OCI-M2 (cell line): ENCODE measurements at regions not wholly inside any gene's neighbourhood (a gene's known extent, or its start where the extent isn't known, plus 50 kb on each side); places are given as distances from the start of the nearest gene placed in this dataset.

ENCODE experiments used
- DNase-seq: peaks from one replicate; lab custom pipeline; 2025; ENCODE audit not compliant: unreplicated experiment; lab: John Stamatoyannopoulos, UW

DNA sequence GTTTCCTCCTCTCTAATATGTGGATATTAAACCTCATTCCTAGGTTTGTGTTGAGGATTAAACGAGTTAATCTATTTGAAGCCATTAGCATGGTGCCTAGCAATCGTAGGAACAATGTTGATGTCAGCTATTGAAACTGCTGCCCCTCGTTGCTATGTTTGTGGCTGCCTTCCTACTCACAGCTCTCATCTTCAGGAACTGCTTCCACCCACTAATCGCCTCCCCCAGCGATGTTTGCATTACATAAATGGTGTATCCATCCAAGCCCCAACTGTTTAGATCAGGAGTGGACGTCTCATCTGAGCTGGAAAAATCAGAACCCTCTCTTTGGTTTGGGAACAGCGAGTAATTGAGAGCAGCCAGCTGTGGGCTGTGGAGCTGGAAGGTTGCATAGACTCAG is 416.6 kb downstream of the ARHGEF28 start:
- no peak for DNase-seq

DNA sequence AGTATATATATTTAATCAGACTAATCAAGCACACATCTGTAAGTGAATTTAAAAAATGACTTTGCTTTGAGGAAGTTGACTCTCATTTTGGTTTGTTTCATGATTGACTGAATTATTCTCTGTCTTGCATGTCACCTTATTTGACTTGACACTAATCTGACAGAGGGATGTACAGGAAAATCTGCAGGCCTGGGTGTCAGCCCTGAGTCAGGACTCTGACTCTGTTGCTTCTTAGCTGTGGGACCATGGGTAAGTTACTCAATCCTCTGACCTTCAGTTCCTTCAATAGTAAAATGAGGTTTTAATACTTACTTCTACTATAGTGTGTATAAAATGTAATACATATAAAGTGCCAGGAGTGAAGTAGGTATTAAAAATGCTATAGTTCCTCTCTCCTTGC is 415.9 kb downstream of the ARHGEF28 start:
- DNase-seq: no peak

DNA sequence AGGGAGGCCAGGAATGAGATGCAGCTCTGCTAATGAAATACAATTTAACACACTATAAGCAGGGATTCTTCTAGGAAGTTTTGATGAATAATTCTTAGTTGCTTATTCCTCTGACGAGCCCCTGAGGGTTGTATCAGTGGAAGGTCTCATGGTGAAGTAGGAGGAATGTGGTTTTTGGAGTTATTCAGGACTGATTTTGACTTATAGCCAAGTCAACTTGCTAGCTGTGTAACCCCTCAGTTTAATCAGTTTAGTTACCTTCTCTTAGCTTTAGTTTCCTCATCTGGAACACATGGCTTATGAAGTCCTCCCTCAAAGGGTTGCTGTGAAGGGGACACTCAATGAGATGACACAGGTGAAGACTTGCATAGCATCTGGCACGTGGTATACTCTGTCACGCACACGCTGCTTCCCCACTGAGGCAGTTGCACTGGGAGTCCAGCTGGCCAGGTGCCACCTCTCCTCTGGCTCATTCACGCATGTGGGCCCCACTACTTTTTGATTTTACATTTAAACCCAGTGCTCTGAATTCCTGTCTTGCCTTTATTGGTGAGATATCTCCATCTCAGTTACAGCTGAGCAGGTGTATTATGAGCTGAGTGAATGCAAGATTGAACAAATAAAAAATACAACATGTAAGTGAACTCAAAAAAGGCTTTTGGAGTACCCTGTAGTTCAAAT is 415.0 kb downstream of the ARHGEF28 start:
- no peak for DNase-seq

DNA sequence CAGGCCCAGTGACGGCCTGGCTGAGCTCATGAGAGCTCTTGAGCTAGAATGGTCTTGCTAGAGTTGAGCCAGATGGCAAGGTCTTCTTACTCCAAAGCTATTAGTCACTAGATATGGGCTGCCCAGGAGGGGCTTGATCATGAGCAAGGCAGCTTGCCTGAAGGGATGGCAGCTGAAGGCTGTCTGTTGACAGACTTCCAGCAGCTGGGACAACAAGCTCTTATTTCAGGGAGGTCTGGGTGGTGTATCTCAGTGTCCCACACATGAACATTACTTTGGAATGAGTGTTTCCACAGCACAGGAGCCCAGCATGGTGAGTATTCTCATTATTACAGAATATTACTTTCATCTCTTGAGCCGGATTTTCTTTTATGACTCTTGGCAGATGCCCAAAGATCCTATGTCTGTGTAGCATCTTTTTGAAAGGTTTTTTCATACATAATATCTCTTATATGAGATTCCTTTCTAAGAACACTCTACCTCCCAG is 414.1 kb downstream of the ARHGEF28 start:
- DNase-seq: no peak

DNA sequence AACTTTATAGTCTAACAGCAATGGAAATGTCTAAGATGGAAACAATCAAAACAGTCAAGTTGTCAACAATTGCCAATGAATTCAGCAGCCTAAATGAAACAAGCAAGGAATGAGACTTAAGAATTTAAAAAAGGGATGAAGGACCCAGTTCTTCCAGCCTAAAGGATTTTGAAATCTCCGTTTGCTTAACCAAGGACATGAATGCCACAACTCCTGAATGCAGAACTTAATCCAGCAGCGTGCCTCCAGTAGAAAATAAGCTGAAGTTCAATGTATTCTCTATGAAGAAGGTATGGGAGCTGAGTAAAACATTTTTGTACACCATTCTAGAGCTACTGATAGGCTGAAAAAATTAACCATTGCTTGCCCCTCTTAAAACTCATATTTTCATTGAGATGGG is 411.3 kb downstream of the ARHGEF28 start:
- DNase-seq: no peak

DNA sequence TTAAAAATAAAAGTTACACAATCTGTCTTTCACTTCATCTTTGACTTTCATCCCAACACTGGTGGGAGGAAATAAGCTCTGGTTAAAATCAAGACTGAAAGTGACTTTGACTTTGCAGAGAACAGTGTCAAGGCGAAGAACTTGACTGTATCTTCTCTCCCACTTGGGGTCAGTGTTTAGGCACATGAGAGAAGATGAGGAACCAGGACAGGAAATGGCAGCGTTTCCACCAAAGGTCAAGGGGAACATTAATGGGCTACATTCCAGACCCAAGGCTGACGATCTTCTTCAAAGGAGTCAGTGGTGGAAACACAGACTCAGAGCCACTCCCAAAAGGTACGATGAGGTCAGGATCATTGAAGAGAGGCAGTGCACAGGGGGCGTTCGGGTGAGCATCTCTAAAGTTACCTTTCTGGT is 409.5 kb downstream of the ARHGEF28 start:
- DNase-seq: no peak

DNA sequence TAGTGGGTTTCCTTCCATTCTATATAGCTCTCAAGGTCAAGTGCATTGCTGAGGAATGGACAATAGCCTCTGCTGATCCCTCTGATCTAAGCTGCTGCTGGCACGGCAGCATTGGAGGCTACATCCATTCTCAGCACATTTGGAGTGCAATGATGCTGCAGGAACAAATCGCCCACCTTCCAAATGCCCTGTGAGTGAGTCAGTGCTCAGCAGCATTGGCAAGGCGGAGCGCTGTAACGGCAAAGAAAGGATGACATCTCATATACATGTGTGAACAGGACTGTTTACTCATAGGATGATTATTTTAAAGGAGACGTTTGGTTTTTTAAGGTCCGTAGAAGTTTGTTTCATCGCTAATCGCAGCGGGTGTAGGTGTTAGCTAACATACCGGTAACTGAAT is 408.7 kb downstream of the ARHGEF28 start:
- no peak for DNase-seq

DNA sequence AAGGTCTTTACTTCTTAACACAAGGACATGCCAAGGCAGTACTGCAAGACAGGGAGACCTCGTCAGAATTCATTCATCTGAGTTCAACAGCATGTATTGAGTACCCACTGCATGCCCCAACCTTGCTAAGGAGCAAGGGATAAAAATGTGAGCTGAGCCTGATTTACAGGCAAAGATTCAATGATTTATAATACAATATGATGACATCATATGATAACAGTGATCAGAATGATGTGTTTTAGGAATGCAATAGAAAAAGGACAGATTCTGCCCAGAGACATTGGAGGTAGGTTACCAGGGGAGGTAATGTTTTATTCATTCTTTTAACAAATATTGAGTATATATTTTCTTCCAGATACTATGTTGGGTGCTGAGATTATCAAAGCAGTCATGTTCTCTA is 406.6 kb downstream of the ARHGEF28 start:
- DNase-seq: no peak

DNA sequence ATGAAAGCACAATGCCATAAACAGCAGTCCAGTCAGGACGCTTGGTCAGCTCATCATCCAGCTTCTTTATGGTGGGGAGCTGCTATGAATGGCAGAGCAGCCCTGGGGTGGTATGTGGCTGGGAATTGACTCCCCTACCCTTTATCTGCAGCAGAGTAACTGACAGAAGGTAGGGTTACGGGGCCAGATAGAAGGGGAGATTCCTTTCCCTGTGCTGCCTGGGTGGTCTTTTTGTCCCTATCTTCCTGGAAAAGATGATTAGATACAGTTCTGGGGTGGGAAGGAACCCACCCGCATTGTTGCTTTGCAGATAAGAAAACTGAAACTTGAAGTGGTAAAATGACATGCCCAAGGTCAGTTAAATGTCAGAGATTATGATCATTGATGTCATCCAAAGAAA is 405.5 kb downstream of the ARHGEF28 start:
- DNase-seq: no peak

DNA sequence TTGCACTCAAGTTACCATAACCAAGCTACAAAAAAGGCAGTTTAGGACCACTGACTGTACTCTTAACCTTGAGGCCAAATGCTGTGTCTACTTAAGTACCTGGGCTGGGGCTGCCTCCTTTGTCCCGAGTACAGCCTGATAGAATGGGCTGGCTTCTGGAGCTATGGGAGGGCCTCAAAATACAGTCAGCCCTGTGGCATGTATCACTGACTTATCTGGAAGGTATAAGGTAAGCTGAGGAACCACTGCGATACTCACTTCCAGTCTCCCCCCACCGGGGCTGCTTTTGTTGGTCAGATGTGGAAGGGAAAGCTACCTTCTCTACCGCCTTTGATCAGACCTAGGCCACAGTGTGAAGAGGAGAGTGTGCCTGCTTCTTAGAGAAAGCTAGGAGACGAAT is 404.8 kb downstream of the ARHGEF28 start:
- no peak for DNase-seq

DNA sequence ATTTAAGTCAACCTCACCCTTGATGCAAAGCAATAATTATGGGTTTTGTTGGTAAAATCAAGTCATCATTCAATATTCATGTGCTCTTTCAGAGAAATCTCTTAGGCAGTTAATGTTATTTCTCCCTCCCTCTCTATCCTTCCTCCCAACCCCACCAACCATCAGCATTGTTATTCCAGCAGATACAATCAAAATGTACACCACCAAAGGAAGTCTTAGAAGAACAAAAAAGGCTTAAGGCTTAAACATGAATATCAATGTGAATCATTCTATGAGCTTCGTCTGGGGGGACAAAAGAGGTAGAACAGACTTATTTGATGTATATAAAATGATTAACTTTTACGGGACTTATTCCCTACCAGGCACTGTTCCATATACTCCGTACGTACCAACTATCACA is 404.4 kb downstream of the ARHGEF28 start:
- DNase-seq: no peak

DNA sequence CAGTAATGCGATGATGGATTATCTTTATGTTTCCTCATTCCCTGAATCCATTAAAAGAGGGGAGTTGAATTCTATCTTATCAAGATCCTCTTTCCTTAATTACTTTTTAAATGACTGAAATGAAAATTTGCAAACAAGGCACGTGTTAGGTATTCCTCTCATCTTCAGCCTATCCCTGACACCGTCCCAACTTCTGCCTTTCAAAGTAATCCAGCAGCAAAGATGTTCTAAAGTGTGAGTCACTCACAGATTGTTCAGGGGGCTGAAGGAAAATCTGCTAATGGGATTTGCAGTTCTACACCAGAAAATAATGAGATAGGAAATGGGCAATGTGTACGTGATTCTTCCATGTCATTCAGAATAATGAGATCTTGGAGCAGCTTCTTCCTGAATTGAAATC is 403.0 kb downstream of the ARHGEF28 start:
- no peak for DNase-seq

DNA sequence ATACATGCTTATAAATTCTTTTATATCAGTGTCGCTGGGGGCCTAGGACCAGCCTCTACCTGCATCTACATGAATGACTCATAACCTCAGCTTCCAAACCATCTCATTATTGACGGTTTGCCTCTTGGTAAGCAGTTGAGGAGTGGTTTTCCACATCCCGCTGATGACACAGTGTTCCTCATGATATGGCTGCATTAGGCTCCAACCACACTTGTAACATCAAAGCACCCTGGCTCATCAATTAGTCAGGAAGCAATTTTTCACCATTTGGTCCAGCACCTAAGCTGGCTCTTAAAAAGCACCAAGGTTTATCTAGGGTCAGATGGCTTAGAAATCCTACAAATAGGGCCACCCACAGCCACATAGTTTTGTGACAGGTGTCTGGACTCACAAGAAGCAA is 402.4 kb downstream of the ARHGEF28 start:
- DNase-seq: no peak

DNA sequence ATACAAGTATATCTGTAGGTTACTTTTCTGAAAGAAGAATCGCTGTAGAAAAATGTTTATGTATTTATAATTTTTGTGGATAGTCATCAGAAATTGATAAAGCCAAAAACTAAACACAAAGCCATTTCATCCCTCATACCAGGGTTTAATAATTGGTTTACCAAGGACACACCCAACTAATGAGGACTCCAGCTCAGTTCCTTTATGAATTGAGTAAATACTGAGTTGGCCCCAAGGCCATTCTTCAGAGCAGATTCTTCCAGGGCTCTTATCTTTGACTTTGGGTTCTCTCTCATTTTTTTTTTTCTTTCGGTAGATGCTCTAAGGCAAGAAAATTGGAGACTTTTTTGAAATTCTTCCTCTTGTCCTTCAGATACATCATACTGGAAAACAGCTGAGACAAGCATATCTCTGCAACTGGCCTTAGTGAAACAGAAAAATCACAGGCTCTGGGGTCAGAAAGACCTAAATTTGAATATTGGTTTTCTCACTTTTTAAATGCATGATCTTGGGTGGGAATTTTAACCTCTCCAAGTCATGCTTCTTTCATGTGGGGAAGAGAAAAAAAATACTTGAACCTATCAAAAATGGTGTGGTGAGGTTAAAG is 401.8 kb downstream of the ARHGEF28 start:
- DNase-seq: no peak

DNA sequence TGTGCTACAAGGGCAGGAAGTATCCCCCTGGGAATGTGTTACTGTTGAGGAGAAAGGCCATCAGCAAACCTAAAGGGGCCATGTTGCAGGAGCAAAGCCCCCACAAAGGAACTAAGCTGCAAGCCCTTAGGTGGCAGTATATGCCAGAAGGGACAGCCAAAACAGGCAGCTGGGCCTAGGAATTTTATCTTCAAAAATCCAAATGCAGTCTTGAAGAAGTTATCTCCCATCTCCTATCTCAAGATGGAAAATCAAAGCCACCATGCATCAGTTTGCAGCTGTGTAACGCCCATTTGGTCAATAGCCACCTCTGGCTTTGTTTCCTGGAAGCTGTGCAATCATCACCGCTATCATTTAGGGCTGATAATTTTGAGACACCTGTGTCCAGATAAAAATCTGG is 400.3 kb downstream of the ARHGEF28 start:
- no peak for DNase-seq

DNA sequence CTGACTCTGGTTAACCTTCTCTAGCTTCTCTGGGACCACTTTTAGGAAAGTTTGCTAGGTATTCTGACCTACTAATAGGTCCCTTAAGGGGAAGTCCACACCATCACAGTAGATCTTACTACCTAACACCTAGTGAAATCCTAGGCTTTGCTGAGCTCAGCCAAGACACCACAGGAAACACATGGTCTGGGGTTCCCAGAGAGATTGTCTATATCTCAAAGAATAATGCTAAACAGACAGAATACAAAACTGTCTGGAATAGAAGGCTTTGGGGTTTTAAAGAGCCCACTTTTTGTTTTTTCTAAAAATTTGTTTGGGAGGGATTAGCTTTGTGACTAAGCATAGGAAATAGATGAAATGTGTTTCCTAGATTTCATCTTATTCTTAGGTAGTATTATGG is 395.1 kb downstream of the ARHGEF28 start:
- no peak for DNase-seq

DNA sequence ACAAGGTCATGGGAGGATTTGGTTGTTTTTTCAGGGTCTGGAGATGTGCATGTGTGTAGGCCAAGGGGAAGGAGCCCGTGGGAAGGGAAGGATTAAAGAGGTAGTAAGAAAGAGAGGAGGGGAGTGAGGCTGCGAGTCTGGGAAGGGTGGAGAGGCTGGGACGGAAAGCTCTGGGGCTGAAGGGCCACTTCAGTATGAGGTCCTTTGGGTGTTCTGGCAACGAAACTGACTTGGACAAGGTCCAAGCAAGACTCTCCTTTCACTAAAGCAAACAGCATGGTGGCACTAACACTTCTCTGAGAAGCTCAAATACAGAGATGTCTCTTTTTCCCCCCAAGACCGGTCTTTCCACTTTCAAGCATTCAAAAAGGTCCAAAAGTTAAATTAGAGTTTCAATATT is 394.5 kb downstream of the ARHGEF28 start:
- DNase-seq: no peak

DNA sequence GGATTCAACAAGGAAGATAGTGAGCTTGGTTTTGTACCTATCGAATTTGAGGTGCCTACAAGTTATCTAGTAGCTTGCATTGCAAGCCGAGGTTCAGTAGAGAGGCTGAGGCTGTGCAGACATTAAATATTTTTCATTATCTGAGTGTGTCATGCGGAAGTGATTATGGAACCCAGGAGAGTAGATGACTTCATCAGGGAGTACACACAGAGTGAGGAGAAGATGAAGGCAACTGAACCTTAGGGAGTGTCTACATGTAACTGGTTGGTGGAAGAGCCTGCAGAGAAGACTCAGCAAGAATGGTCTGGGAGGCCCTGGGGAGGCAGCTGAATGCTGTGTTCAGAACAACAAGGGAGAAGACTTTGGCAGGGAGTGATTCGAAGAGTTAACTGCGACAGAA is 393.9 kb downstream of the ARHGEF28 start:
- no peak for DNase-seq

DNA sequence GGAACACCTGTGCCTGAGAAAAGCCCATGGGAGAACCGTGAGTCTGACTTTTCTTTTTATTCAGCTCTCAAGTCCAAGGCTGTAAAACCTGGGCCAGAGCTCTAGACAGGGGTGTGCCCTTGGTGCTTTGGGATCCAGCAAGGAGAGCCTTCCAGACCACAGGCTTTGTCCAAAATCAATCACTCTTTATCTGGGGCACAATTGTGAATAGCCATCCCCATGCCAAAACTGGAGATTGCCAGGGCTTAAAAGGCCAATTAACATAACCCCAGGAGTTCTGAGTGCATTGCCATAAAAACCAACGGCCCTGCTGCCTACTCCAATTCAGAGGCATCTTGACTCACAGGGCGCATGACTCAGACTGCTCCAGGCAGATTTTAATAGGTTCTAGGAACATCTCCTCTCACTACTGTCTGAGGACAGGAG is 391.8 kb downstream of the ARHGEF28 start:
- no peak for DNase-seq

DNA sequence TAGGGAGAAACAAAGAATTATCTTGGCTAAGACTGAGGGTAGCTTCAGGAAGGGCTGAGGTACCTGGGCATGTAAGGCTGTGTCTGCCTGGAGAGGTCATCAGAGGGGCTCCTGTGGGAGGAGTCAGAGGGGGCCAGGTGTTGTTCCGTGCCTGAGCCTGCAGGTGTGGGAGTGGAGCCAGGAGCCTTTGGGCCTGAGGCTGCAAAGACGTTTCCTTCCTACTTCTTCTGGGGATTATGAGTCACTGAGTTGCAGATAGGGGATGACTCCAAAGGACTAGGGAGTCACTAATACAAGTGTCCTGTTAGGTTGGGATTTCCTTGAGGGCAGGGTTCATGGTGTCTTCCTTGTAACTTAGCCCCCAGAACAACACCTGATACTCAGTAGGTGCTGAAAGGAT is 391.1 kb downstream of the ARHGEF28 start:
- DNase-seq: no peak

DNA sequence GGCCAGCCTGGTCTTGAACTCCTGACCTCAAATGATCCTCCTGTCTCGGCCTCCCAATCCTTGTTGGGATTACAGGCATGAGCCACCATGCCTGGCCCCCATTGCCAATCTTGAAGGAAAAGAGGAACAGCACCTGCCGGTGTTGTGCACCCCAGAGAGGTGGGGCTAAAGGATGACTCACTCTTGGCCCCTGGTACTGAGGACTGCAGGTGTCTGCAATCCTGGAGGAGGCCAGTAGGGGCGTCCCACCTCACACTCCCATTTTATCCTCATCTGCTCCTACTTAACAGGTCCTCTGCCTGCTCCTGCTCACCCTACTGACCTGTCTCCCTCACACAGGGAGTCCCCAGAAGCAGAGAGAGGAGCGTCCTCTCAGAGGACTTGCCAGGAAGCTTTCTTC is 390.4 kb downstream of the ARHGEF28 start:
- no peak for DNase-seq

DNA sequence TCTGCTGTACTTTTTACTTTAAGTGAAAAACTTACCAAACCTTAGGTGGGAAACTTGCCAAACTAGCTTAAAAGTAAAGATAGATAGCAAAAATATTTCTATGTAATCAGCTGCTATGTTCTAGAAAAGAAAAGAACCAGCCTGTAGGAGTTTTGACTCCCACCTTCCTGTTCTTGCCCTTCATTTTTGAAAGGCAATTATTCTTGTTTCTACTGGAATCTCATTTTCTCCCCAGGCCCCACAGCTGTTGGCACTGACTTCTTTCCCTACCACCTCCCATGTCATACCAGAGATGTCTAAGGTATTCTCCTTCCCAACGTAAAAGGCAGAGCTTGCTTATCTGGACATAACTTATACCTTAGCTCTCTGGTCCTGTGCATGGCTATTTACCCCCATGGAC is 389.7 kb downstream of the ARHGEF28 start:
- DNase-seq: no peak

DNA sequence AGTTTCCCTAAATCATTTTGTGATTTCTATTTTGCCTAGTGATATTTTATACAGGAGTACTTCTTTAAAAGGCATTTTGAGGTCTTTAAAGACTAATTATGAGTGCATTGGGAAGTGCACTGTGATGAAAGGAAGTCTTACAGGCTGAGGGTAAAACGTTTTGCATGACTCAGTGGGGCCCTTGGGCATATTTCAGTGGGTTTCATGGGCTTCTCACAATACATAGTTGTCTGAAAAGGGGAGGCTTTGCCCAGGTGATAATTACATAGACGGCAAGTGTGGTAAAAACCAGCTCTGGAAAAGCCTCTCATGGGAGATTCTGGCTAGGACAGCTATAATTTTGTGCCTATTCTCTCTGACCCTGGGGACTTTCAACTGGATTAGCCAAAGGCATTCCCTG is 387.2 kb downstream of the ARHGEF28 start:
- no peak for DNase-seq
